ENCODE measurements at regions not wholly inside any gene's neighbourhood (a gene's known extent, or its start where the extent isn't known, plus 50 kb on each side); places are given as distances from the start of the nearest gene placed in this dataset.

DNA sequence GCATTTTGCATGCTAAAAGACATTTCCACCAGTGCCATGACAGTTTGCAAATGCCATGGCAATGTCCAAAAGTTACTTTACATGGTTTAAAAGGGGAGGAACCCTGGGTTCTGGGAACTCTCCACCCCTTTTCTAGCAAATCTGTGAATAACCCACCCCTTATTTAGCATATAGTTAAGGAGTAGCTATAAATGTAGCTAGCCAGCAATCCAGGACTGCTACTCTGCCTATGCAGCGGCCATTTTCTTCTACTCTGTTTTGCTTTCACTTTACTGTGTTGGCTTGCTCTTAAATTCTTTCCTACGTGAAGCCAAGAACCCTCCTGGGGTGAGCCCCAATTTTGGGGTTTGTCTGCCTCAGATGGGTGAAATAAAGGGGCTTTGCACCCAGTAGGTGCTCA is 141.0 kb downstream of the PTPN11 start:
- Histone ChIP-seq H3K4me3 (ENCODE audit: low read length) (no peak overlapping the region), H3K79me2 (ENCODE audit: control insufficient read depth, low read length) (no peaks in the 10 kb centered on the region), H3K4me2 (ENCODE audit: low read length) (no peak overlapping the region), H3K27me3 (ENCODE audit: control insufficient read depth, low read length) (peaks cover 10% of the 10 kb centered on the region; the same call in 1 of the 2 replicates), H3K9me3 (ENCODE audit: control insufficient read depth, insufficient read depth, low read length) (no peaks in the 10 kb centered on the region), H4K20me1 (ENCODE audit: control insufficient read depth, insufficient read depth, low read depth, low read length) (no peaks in the 10 kb centered on the region), H3K27ac (ENCODE audit: low read depth, low read length) (no peak overlapping the region), H3K9me2 (replicated peaks; ENCODE audit: control insufficient read depth, low read length) (no peaks in the 10 kb centered on the region), H3K4me1 (ENCODE audit: control insufficient read depth, low read length) (no peaks in the 10 kb centered on the region), H3K36me3 (ENCODE audit: control insufficient read depth, low read length) (no peaks in the 10 kb centered on the region), H3F3A (ENCODE audit: control insufficient read depth, insufficient read depth) (no peaks in the 10 kb centered on the region)
- TF ChIP-seq, protein P1, sequence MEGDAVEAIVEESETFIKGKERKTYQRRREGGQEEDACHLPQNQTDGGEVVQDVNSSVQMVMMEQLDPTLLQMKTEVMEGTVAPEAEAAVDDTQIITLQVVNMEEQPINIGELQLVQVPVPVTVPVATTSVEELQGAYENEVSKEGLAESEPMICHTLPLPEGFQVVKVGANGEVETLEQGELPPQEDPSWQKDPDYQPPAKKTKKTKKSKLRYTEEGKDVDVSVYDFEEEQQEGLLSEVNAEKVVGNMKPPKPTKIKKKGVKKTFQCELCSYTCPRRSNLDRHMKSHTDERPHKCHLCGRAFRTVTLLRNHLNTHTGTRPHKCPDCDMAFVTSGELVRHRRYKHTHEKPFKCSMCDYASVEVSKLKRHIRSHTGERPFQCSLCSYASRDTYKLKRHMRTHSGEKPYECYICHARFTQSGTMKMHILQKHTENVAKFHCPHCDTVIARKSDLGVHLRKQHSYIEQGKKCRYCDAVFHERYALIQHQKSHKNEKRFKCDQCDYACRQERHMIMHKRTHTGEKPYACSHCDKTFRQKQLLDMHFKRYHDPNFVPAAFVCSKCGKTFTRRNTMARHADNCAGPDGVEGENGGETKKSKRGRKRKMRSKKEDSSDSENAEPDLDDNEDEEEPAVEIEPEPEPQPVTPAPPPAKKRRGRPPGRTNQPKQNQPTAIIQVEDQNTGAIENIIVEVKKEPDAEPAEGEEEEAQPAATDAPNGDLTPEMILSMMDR (IDR thresholded peaks at IDR 0.05; ENCODE audit: low read depth, low read length, poor library complexity, severe bottlenecking) = no peak
- no peak for TF ChIP-seq EZH2phosphoT487 (IDR thresholded peaks at IDR 0.05; ENCODE audit: borderline replicate concordance, low read length)

DNA sequence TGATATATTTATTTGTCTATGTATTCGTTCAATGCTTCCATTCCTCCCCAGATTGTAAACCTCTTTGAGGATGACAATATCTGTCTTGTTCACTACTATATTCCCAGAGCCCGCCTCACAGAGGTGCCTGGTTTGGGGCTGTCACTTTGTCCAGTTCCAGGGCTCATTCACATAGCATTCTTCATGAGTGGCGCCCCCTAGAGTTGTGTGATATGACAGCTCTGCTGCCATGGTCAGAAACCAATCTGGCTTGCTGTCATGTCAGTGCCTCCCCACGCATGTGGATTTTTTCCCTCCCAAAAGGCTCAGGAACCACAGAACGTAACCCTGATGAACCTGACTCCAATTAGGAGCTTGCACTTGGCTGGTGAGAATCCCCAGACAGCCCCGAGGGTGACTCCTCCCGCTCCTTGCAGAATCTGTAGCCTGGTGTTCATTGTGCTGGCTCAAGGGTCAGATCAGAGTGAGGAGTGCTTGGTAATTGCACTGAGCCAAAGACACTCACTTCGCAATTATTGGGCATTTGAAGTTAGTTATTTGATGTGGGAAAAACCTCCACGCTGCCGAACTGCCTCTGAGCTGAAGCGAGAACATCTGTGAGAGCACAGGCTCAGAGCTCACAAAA is 145.5 kb downstream of the PTPN11 start:
- Histone ChIP-seq H3K9me2 (replicated peaks; ENCODE audit: control insufficient read depth, low read length) (no peaks in the 10 kb centered on the region), H3K36me3 (ENCODE audit: control insufficient read depth, low read length) (no peaks in the 10 kb centered on the region), H3K4me3 (ENCODE audit: low read length) (no peak overlapping the region), H3K4me1 (ENCODE audit: control insufficient read depth, low read length) (no peaks in the 10 kb centered on the region), H3K4me2 (ENCODE audit: low read length) (no peak overlapping the region), H4K20me1 (ENCODE audit: control insufficient read depth, insufficient read depth, low read depth, low read length) (no peaks in the 10 kb centered on the region), H3K9me3 (ENCODE audit: control insufficient read depth, insufficient read depth, low read length) (no peaks in the 10 kb centered on the region), H3K79me2 (ENCODE audit: control insufficient read depth, low read length) (no peaks in the 10 kb centered on the region), H3F3A (ENCODE audit: control insufficient read depth, insufficient read depth) (no peaks in the 10 kb centered on the region), H3K27me3 (ENCODE audit: control insufficient read depth, low read length) (peaks cover 10% of the 10 kb centered on the region; the same call in 1 of the 2 replicates), H3K27ac (ENCODE audit: low read depth, low read length) (no peak overlapping the region)
- TF ChIP-seq EZH2phosphoT487 (IDR thresholded peaks at IDR 0.05; ENCODE audit: borderline replicate concordance, low read length) = no peak
- TF ChIP-seq, protein P1 (IDR thresholded peaks at IDR 0.05; ENCODE audit: low read depth, low read length, poor library complexity, severe bottlenecking) = peak; percentile 44

DNA sequence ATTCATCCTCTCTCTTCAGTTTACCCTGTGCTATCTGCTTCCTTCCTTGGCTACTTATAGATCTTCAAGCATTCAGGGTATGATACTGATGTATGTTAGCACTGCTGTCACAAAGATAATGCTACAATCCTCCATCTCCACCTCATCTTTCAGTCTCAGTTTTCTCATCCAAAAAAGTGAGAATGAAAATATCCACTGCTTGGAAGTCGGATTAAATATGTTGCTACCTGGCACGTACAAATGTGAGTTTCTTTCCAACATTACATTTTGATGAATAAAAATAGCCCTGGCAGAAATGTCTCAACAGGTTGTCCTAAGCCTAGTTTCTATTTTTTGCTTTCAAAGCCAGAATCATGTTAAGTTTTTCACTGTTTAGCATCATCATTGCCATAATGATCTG is 149.9 kb downstream of the PTPN11 start:
- H3K9me2 ChIP-seq (replicated peaks; ENCODE audit: control insufficient read depth, low read length) = no peaks in the 10 kb centered on the region
- no peaks in the 10 kb centered on the region for H3K36me3 ChIP-seq (ENCODE audit: control insufficient read depth, low read length)
- H3K4me3 ChIP-seq (ENCODE audit: low read length) = no peak overlapping the region
- H3K27ac ChIP-seq (ENCODE audit: low read depth, low read length) = no peak overlapping the region
- H3K4me2 ChIP-seq (ENCODE audit: low read length) = no peak overlapping the region
- H3K9me3 ChIP-seq (ENCODE audit: control insufficient read depth, insufficient read depth, low read length) = no peaks in the 10 kb centered on the region
- no peaks in the 10 kb centered on the region for H3K4me1 ChIP-seq (ENCODE audit: control insufficient read depth, low read length)
- 0 out of 2 replicates have a peak, but pooled peaks cover 2% of the 10 kb centered on the region for H3K27me3 ChIP-seq (ENCODE audit: control insufficient read depth, low read length)
- TF ChIP-seq, protein P1 (IDR thresholded peaks at IDR 0.05; ENCODE audit: low read depth, low read length, poor library complexity, severe bottlenecking) = no peak
- no peak for TF ChIP-seq EZH2phosphoT487 (IDR thresholded peaks at IDR 0.05; ENCODE audit: borderline replicate concordance, low read length)
- H3F3A ChIP-seq (ENCODE audit: control insufficient read depth, insufficient read depth) = no peaks in the 10 kb centered on the region
- H3K79me2 ChIP-seq (ENCODE audit: control insufficient read depth, low read length) = no peaks in the 10 kb centered on the region
- no peaks in the 10 kb centered on the region for H4K20me1 ChIP-seq (ENCODE audit: control insufficient read depth, insufficient read depth, low read depth, low read length)

All from DOHH2 (cell line).